WERI-Rb-1 (cell line): ENCODE measurements at regions not wholly inside any gene's neighbourhood (a gene's known extent, or its start where the extent isn't known, plus 50 kb on each side); places are given as distances from the start of the nearest gene placed in this dataset.

Source experiments
- DNase-seq: peaks from one replicate; pipeline ENCODE4 v3.0.0-alpha.2; 2020
- H3K27ac ChIP-seq: fragments of 250-450 bp; sonication (Bioruptor Pico); 2 replicates; pipeline ENCODE4 v1.5.1; 2020; ENCODE audit warnings: mild to moderate bottlenecking, moderate library complexity
- H3K27me3 ChIP-seq: fragments of 250-450 bp; sonication (Bioruptor Pico); 2 replicates; pipeline ENCODE4 v1.5.1; 2021; ENCODE audit warnings: mild to moderate bottlenecking, low read depth, moderate library complexity; ENCODE audit not compliant: insufficient read depth, severe bottlenecking
- H3K36me3 ChIP-seq: fragments of 250-450 bp; sonication (Bioruptor Pico); 2 replicates; pipeline ENCODE4 v1.5.1; 2020; ENCODE audit warnings: mild to moderate bottlenecking, moderate library complexity
- H3K4me3 ChIP-seq: 2 replicates; pipeline ENCODE4 v1.5.1; 2011; ENCODE audit warnings: low read depth, mild to moderate bottlenecking, control low read depth, low read length
- H3K9me3 ChIP-seq: fragments of 250-450 bp; sonication (Bioruptor Pico); 2 replicates; pipeline ENCODE4 v1.5.1; 2021; ENCODE audit warnings: mild to moderate bottlenecking, moderate library complexity; ENCODE audit not compliant: severe bottlenecking
- TF ChIP-seq, protein P1 (sequence below): IDR thresholded peaks from 2 replicates; pipeline ENCODE4 v1.5.1; 2011; ENCODE audit warnings: low read depth, mild to moderate bottlenecking, control low read depth, inconsistent platforms, low read length

DNA sequence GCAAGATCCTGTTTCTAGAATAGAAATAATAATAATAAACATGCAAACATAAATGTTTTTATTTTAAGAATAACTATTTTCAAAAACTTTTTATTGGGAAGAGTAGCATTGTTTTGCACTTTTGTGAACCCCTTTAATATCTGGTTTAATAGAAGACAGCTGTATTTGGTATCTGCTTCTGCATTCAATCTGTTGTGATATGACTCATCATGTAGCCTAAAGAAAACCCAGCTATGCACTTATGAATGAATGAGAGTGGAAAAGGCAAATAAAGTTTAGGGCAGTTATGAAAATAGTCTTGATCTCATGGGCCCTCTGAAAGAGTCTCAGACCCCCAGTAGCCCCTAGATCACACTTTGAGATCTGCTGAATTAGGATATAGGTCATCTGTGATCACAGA lies 100.4 kb upstream of the PPP2R3A start:
- H3K4me3 ChIP-seq: no peak overlapping the region
- H3K9me3 ChIP-seq: no peaks in the 10 kb centered on the region
- H3K27me3 ChIP-seq: no peaks in the 10 kb centered on the region
- H3K27ac ChIP-seq: no peak overlapping the region
- TF ChIP-seq, protein P1, sequence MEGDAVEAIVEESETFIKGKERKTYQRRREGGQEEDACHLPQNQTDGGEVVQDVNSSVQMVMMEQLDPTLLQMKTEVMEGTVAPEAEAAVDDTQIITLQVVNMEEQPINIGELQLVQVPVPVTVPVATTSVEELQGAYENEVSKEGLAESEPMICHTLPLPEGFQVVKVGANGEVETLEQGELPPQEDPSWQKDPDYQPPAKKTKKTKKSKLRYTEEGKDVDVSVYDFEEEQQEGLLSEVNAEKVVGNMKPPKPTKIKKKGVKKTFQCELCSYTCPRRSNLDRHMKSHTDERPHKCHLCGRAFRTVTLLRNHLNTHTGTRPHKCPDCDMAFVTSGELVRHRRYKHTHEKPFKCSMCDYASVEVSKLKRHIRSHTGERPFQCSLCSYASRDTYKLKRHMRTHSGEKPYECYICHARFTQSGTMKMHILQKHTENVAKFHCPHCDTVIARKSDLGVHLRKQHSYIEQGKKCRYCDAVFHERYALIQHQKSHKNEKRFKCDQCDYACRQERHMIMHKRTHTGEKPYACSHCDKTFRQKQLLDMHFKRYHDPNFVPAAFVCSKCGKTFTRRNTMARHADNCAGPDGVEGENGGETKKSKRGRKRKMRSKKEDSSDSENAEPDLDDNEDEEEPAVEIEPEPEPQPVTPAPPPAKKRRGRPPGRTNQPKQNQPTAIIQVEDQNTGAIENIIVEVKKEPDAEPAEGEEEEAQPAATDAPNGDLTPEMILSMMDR: no peak
- H3K36me3 ChIP-seq: no peaks in the 10 kb centered on the region
- DNase-seq: no peak

- Histone ChIP-seq H3K27me3 (no peaks in the 10 kb centered on the region), H3K27ac (no peak overlapping the region), H3K36me3 (no peaks in the 10 kb centered on the region), H3K4me3 (no peak overlapping the region), H3K9me3 (no peaks in the 10 kb centered on the region)
- no peak for DNase-seq
- TF ChIP-seq, protein P1: no peak
Measured at GRCh38 chr3:135865553-135865952, 100.0 kb upstream of the PPP2R3A start.

GRCh38 chr3:135867911-135868310 lies 97.6 kb upstream of the PPP2R3A start:
- H3K27me3 ChIP-seq: no peaks in the 10 kb centered on the region
- no peak overlapping the region for H3K27ac ChIP-seq
- TF ChIP-seq, protein P1: no peak
- H3K36me3 ChIP-seq: no peaks in the 10 kb centered on the region
- no peak overlapping the region for H3K4me3 ChIP-seq
- DNase-seq: no peak
- H3K9me3 ChIP-seq: no peaks in the 10 kb centered on the region

- no peaks in the 10 kb centered on the region for H3K27me3 ChIP-seq
- DNase-seq: no peak
- H3K36me3 ChIP-seq: no peaks in the 10 kb centered on the region
- TF ChIP-seq, protein P1: no peak
- H3K4me3 ChIP-seq: no peak overlapping the region
- H3K9me3 ChIP-seq: peaks cover 1% of the 10 kb centered on the region
- no peak overlapping the region for H3K27ac ChIP-seq
Measured at GRCh38 chr3:135868801-135869200, 96.7 kb upstream of the PPP2R3A start.

GRCh38 chr3:135869439-135870105 lies 96.0 kb upstream of the PPP2R3A start:
- Histone ChIP-seq H3K27me3 (no peaks in the 10 kb centered on the region), H3K4me3 (no peak overlapping the region), H3K27ac (no peak overlapping the region), H3K9me3 (peaks cover 5% of the 10 kb centered on the region), H3K36me3 (no peaks in the 10 kb centered on the region)
- no peak for DNase-seq
- TF ChIP-seq, protein P1: no peak

DNA sequence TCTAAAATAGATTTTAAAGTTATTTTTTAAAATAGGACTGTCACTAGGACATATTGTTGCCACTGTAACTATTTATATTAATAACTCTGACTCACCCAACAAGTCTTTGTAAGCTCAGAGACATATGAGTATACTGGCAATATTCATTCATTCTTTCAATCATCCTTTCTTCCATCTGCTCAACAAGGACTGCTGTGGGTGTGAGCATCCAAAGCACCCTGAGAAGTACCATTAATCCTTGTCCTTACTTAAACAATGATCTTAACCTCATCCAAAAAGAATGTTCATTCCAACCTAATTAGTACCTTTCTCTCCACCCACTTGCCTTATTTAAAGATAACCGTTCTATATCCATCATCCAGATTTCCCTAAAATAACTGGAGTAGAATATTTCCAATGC lies 94.2 kb upstream of the PPP2R3A start:
- no peak overlapping the region for H3K4me3 ChIP-seq
- no peak for DNase-seq
- H3K9me3 ChIP-seq: peaks cover 5% of the 10 kb centered on the region
- no peaks in the 10 kb centered on the region for H3K27me3 ChIP-seq
- H3K36me3 ChIP-seq: no peaks in the 10 kb centered on the region
- no peak overlapping the region for H3K27ac ChIP-seq
- TF ChIP-seq, protein P1: no peak
